ENCODE measurements at regions not wholly inside any gene's neighbourhood (a gene's known extent, or its start where the extent isn't known, plus 50 kb on each side); places are given as distances from the start of the nearest gene placed in this dataset.
A peak's percentile ranks its signal among the peaks of the same experiment; 100 is the strongest.

DNA sequence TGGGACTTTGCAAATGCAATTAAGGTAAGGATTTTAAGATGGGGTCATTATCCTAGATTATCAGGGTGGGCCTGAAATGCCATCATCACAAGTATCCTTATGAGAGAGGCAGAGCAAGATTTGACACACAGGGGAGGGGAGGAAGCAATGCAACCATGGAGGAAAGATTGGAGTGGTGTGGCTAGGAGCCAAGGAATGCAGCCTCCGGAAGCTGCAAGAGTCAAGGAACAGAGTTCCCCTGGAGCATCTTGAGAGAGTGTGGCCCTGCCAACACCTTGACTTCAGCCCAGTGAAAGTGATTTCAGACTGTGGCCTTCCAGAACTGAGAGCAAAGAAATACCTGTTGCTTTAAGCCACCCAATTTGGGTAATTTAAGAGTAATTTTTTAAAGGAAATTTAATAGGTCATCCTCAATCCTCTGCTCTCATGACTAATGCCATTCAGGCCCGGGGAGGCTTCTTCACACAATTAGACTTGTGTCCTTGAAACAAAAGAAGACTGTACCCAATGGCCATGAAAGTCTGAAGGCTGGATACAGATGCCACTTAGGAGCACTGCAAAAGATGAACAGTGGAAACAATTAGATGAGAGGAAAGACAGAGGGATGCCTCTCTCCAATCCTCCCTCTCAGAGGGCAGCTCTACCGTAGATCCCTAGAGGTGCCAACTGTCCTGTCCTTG is 250.3 kb upstream of the ID2 start:
- H3K27ac Mint-ChIP-seq, result no peak overlapping the region
- no peaks in the 10 kb centered on the region for H3K9me3 Mint-ChIP-seq
- intact Hi-C loops (cut with micrococcal nuclease), result no loop called here
- no peaks in the 10 kb centered on the region for H3K36me3 Mint-ChIP-seq (ENCODE audit: low read depth)
- H3K4me1 Mint-ChIP-seq (ENCODE audit: low read depth), result peaks cover 57% of the 10 kb centered on the region
- H3K27me3 Mint-ChIP-seq, result no peaks in the 10 kb centered on the region
- H3K4me3 Mint-ChIP-seq, result no peak overlapping the region

DNA sequence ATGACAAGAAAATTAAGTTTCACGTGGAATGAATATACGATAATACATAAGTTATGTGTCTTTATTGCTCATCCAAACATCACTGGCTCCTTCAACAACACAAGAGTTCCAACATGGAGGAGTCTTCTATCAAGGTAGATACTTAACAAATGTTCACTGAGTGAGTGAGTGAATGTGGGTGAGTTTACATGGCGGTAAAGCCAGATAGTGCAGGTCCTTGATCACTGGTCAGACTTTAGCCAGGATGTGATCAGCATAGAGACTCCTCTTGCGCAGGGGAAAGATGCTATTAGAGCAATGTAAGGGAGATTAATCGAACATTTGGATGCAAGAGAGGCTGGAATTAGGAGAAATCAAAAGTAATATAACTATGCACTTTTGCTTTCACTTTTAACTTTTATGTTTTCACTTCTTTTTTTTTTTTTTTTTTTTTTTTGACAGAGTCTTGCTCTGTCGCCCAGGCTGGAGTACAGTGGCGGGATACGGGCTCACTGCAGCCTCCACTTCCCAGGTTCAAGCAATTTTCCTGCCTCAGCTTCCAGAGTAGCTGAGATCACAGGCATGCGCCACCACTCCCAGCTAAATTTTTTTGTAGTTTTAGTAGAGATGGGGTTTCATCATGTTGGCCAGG is 249.0 kb upstream of the ID2 start:
- H3K36me3 Mint-ChIP-seq (ENCODE audit: low read depth), result no peaks in the 10 kb centered on the region
- peak overlapping the region; percentile 44 for H3K4me3 Mint-ChIP-seq
- intact Hi-C loops (cut with micrococcal nuclease), result no loop called here
- peak overlapping the region; percentile 55 for H3K27ac Mint-ChIP-seq
- H3K4me1 Mint-ChIP-seq (ENCODE audit: low read depth), result peaks cover 49% of the 10 kb centered on the region
- no peaks in the 10 kb centered on the region for H3K27me3 Mint-ChIP-seq
- H3K9me3 Mint-ChIP-seq, result no peaks in the 10 kb centered on the region

DNA sequence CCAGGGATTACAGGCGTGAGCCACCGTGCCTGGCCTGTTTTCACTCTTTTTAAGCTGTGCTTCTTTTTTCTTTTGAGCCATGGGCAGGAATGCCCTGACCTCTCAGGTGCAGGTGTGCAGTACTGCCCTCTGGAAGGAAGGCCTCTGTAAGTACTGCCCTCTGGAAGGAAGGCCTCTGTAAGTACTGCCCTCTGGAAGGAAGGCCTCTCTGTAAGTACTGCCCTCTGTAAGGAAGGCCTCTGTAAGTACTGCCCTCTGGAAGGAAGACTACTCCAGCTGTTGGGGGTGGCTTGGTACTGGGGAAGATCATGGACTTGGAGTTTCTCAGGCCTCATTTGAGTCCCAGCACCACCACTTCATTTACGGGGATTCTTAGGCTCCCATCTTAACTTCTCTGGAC is 248.5 kb upstream of the ID2 start:
- Mint-ChIP-seq H3K9me3 (no peaks in the 10 kb centered on the region), H3K27me3 (no peaks in the 10 kb centered on the region), H3K27ac (peak overlapping the region; percentile 55), H3K4me3 (no peak overlapping the region), H3K36me3 (ENCODE audit: low read depth) (no peaks in the 10 kb centered on the region), H3K4me1 (ENCODE audit: low read depth) (peaks cover 46% of the 10 kb centered on the region)
- intact Hi-C loops (cut with micrococcal nuclease), result no loop called here

GRCh38 chr2:8435608-8436007 is 246.2 kb upstream of the ID2 start:
- no peak overlapping the region for H3K27ac Mint-ChIP-seq
- no peak overlapping the region for H3K4me3 Mint-ChIP-seq
- H3K27me3 Mint-ChIP-seq, result no peaks in the 10 kb centered on the region
- H3K9me3 Mint-ChIP-seq, result no peaks in the 10 kb centered on the region
- H3K36me3 Mint-ChIP-seq (ENCODE audit: low read depth), result no peaks in the 10 kb centered on the region
- H3K4me1 Mint-ChIP-seq (ENCODE audit: low read depth), result peaks cover 52% of the 10 kb centered on the region
- intact Hi-C loops (cut with micrococcal nuclease), result no loop called here

DNA sequence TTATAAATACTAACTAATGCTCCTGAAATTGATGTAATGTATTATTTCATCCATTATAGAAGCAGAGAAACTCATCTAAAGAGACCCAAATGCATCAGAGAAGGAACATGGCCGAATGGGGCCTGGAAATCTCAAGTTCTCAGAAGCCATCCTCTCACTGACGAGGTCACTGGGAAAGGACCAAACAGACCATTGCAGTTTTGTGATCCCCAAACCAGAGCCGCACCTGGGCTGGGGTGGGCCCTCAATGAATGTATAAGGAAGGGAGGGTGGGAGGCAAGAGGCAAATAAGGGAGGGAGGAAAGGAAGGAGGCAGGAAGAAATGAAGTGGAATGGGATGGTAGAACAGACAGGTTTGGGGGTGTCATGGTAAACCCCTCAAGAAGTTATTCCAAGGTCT is 245.3 kb upstream of the ID2 start:
- H3K4me1 Mint-ChIP-seq (ENCODE audit: low read depth), result peaks cover 57% of the 10 kb centered on the region
- no peak overlapping the region for H3K4me3 Mint-ChIP-seq
- H3K9me3 Mint-ChIP-seq, result no peaks in the 10 kb centered on the region
- no peaks in the 10 kb centered on the region for H3K27me3 Mint-ChIP-seq
- no peak overlapping the region for H3K27ac Mint-ChIP-seq
- H3K36me3 Mint-ChIP-seq (ENCODE audit: low read depth), result no peaks in the 10 kb centered on the region
- intact Hi-C loops (cut with micrococcal nuclease), result no loop called here

- Mint-ChIP-seq H3K36me3 (ENCODE audit: low read depth) (no peaks in the 10 kb centered on the region), H3K4me1 (ENCODE audit: low read depth) (peaks cover 65% of the 10 kb centered on the region), H3K4me3 (no peak overlapping the region), H3K9me3 (no peaks in the 10 kb centered on the region), H3K27me3 (no peaks in the 10 kb centered on the region), H3K27ac (no peak overlapping the region)
- intact Hi-C loops (cut with micrococcal nuclease), result no loop called here
Measured at GRCh38 chr2:8437228-8437948, 244.5 kb upstream of the ID2 start.

- Mint-ChIP-seq H3K4me1 (ENCODE audit: low read depth) (peaks cover 66% of the 10 kb centered on the region), H3K27me3 (no peaks in the 10 kb centered on the region)
- intact Hi-C loops (cut with micrococcal nuclease), result no loop called here
Measured at GRCh38 chr2:8437949-8438400, 243.9 kb upstream of the ID2 start.

DNA sequence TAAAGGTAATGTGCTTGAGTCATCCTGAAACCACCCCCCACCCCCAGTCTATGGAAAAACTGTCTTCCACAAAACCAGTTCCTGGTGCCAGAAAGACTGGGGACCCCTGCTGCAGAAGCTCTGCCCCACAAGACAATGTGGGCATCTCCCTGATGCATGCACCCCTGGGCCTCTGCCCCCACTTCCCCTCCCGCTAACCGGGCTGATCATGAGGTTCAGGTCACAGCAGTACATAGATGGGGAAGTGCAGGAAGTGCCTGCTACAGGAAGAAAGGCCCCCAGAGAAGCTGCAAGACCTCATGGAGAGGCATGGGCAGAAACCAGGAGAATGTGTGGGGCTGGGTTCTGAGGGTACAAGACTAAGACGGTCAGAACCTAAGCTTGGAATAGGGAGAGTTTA is 243.4 kb upstream of the ID2 start:
- peaks cover 66% of the 10 kb centered on the region for H3K4me1 Mint-ChIP-seq (ENCODE audit: low read depth)
- H3K9me3 Mint-ChIP-seq, result no peaks in the 10 kb centered on the region
- H3K36me3 Mint-ChIP-seq (ENCODE audit: low read depth), result no peaks in the 10 kb centered on the region
- intact Hi-C loops (cut with micrococcal nuclease), result no loop called here
- no peak overlapping the region for H3K27ac Mint-ChIP-seq
- no peaks in the 10 kb centered on the region for H3K27me3 Mint-ChIP-seq
- no peak overlapping the region for H3K4me3 Mint-ChIP-seq

More at GRCh38 chr2:8437949-8438400, 243.9 kb upstream of the ID2 start:
- Mint-ChIP-seq H3K4me3 (no peak overlapping the region), H3K9me3 (no peaks in the 10 kb centered on the region), H3K27ac (no peak overlapping the region), H3K36me3 (ENCODE audit: low read depth) (no peaks in the 10 kb centered on the region)

GRCh38 chr2:8438996-8439395 is 242.9 kb upstream of the ID2 start:
- H3K4me3 Mint-ChIP-seq, result no peak overlapping the region
- H3K27ac Mint-ChIP-seq, result no peak overlapping the region
- peaks cover 63% of the 10 kb centered on the region for H3K4me1 Mint-ChIP-seq (ENCODE audit: low read depth)
- intact Hi-C loops (cut with micrococcal nuclease), result no loop called here
- no peaks in the 10 kb centered on the region for H3K36me3 Mint-ChIP-seq (ENCODE audit: low read depth)
- H3K27me3 Mint-ChIP-seq, result no peaks in the 10 kb centered on the region
- H3K9me3 Mint-ChIP-seq, result no peaks in the 10 kb centered on the region

GRCh38 chr2:8440029-8440778 is 241.7 kb upstream of the ID2 start:
- intact Hi-C loops (cut with micrococcal nuclease), result no loop called here
- H3K36me3 Mint-ChIP-seq (ENCODE audit: low read depth), result no peaks in the 10 kb centered on the region
- no peak overlapping the region for H3K4me3 Mint-ChIP-seq
- no peaks in the 10 kb centered on the region for H3K9me3 Mint-ChIP-seq
- H3K27ac Mint-ChIP-seq, result no peak overlapping the region
- no peaks in the 10 kb centered on the region for H3K27me3 Mint-ChIP-seq
- H3K4me1 Mint-ChIP-seq (ENCODE audit: low read depth), result peaks cover 57% of the 10 kb centered on the region

GRCh38 chr2:8441371-8441770 is 240.5 kb upstream of the ID2 start:
- Mint-ChIP-seq H3K27ac (no peak overlapping the region), H3K36me3 (ENCODE audit: low read depth) (no peaks in the 10 kb centered on the region), H3K4me3 (no peak overlapping the region), H3K9me3 (no peaks in the 10 kb centered on the region), H3K27me3 (no peaks in the 10 kb centered on the region), H3K4me1 (ENCODE audit: low read depth) (peaks cover 53% of the 10 kb centered on the region)
- intact Hi-C loops (cut with micrococcal nuclease), result no loop called here

DNA sequence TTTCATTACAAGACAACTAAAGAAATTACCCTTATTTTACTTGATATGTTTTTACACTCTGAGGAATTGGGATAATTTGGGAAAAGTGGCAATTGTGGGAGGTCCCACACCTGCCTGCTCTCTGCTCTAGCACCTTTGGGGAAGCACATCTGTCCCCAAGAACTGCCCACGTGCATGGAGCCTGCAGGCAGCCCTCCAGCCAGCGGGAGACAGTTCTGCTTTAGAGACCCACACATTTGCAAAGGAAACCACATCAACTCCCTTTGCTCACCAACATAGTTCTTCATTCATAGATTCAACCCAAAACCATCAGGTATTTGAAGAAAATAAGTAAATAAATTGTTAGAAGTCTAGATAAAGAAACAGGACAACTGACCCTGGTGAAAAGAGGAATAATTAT is 239.9 kb upstream of the ID2 start:
- Mint-ChIP-seq H3K4me3 (no peak overlapping the region), H3K27me3 (no peaks in the 10 kb centered on the region), H3K4me1 (ENCODE audit: low read depth) (peaks cover 53% of the 10 kb centered on the region), H3K9me3 (no peaks in the 10 kb centered on the region), H3K36me3 (ENCODE audit: low read depth) (no peaks in the 10 kb centered on the region), H3K27ac (no peak overlapping the region)
- intact Hi-C loops (cut with micrococcal nuclease), result no loop called here

DNA sequence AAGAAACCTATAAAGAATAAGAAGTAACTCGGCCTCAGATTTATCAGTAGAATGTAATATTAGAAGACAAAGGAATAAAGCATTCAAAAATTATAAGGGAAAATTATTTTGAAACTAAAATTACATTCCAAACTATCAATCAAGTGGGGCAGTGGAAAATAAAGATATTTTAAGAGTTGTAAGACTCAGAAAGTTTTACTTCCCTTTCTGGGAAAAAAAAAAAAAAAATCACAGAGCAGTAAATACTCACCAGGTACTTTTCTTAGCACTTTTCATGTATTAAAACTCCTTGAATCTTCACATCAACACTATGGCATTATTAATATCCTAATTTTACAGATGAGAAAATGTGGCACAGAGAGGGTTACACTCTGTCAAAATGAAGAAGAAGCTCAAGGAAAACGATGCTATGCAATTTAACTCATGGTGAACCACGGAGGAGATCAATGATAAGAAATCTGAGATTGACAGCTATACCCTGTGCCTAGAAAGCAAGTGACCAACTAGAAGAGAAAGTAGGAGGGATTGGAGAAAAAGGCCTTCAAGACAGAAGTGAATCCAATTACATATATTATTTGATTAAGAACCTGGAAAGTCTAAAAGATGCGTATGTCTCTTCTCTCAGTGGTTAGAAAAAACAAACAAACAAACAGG is 238.9 kb upstream of the ID2 start:
- intact Hi-C loops (cut with micrococcal nuclease), result no loop called here
- no peak overlapping the region for H3K4me3 Mint-ChIP-seq
- H3K36me3 Mint-ChIP-seq (ENCODE audit: low read depth), result no peaks in the 10 kb centered on the region
- peaks cover 53% of the 10 kb centered on the region for H3K4me1 Mint-ChIP-seq (ENCODE audit: low read depth)
- H3K9me3 Mint-ChIP-seq, result no peaks in the 10 kb centered on the region
- no peaks in the 10 kb centered on the region for H3K27me3 Mint-ChIP-seq
- no peak overlapping the region for H3K27ac Mint-ChIP-seq

All from dendritic cell treated with granulocyte-macrophage colony-stimulating factor and Interleukin-4, amounts not matched to agents 40 ng/mL and 50 ng/mL, for 4 days (primary cell).